NCI-H510A (cell line): ENCODE measurements at regions not wholly inside any gene's neighbourhood (a gene's known extent, or its start where the extent isn't known, plus 50 kb on each side); places are given as distances from the start of the nearest gene placed in this dataset.

Experiments
- DNase-seq: peaks from one replicate; lab custom pipeline; 2025; lab: John Stamatoyannopoulos, UW

GRCh38 chr4:178577933-178578332 is 1135.7 kb upstream of the AGA start:
- DNase-seq = no peak

DNA sequence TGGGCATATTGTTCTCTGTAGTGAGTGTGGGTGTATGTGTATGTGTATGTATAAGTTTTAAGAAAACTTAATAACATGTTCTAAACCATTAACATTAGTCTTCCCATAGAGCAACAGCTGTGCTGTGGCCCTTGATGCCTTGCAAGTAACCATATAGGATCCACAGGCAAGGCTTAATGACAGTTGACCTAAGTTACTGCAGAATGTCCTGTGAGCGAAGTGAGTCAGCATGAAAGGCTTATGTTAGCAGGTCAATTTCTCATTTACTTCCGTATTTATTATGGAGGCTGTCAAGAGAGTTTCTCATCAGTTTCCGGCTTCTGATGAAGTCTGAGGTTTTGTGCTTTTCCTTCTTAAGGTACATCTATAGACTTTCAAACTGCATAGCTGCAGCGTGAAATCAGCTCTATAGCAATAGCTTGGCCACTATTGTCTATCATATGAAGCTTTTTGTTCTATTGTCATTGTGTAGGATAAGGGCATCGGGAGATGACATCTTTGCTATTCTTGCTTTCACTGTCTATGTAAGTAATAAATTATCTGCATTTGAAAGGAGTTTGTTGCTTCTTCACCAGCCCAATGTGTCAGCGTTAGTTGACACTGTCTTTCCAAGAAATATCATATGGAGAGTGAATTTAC is 1153.4 kb upstream of the AGA start:
- no peak for DNase-seq

DNA sequence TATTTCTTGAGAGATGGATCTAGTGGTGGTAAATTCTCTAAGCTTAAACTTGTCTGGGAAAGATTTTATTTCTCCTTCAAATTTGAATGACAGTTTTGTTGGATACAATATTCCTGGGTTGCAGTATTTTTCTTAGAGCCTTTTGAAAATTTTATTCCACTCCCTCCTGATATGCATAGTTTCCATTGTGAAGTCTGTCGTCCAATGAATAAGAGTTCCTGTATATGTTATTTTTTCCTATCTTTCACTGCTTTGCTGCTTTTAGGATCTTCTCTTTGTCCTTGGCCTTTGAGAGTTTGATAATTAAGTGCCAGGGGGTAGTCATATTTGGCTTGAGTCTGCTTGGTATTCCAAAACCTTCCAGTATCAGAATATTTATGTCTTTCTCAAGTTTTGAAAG is 1156.4 kb upstream of the AGA start:
- no peak for DNase-seq

DNA sequence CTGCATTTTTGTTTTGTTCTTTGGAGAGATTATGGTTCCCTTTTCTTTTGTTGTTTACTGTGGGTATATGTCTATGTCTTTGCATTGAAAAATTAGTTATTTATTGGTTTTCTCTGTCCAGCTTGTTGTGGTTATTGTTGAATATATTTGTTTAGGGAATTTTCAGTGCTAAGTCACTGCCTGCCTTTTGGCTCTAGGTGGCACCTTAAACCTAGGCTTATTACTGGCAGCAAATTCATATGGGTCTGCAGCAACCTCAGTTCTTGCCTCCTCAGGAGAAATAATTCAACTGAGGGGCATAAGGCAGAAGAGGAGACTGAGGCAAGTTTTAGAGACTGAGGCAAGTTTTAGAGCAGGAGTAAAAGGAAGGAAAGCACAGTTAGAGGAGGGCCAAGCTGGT is 1157.3 kb upstream of the AGA start:
- DNase-seq = no peak

DNA sequence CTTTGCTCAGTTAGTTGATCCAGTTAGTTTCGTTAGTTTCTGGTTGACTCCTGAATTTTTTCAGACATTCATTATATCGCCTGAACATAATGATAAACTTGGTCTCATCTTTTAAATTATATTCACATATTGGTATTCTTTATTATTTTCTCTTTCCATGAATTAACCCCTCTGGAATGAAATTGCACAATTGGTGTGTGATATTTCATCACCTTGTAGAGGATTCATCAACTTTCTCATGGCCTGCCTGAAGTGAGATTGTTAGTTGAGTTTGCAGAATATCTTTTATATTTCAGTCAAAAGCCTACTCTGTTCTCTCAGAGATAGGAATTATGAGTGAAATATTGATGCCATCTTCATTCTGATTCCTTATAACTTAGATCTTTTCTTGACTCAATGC is 1160.6 kb upstream of the AGA start:
- DNase-seq = no peak

DNA sequence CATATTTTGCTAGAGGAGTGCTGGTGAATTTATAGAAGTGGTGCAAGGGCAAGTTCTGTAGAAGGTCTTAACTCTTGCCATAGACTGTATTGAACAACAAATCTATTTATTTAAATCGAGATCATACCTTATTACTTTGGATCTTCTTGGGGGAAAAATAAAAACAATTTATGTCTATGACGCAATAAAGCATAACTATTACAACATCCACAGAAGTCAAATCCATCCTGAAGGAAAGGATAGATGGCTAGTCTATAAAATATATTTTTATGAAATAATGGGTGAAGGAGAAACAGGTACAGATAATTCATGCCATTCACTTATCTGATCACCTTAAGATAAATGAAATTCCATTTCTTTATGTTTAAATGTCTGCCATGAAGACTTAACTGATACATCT is 1168.8 kb upstream of the AGA start:
- DNase-seq = no peak

GRCh38 chr4:178612733-178613132 is 1170.5 kb upstream of the AGA start:
- DNase-seq = no peak

GRCh38 chr4:178632415-178632814 is 1190.2 kb upstream of the AGA start:
- DNase-seq = no peak

- DNase-seq = no peak
These were observed 1191.0 kb upstream of the AGA start for GRCh38 chr4:178633263-178633662.

- DNase-seq = no peak
These were observed 1222.4 kb upstream of the AGA start for GRCh38 chr4:178664621-178665020.

DNA sequence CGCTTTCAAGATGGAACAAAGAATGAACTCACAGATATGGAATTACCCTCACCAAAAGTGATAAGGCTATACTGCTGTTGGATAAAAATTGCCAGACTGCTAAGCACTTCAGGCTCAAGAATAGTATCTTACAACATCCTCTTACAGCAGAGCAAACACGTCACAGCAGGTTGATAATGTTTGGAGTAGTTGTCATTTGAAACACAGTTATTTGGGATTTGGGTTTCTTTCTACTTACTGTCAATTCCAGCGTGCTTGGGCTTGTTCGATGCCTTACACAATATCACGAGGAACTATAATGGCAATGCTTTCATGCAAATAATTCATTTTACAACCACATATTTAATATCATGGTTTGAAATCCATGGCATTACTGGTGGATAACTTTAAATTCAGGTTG is 1223.7 kb upstream of the AGA start:
- no peak for DNase-seq

- DNase-seq = no peak
These were observed 1229.5 kb upstream of the AGA start for GRCh38 chr4:178671766-178672165.

DNA sequence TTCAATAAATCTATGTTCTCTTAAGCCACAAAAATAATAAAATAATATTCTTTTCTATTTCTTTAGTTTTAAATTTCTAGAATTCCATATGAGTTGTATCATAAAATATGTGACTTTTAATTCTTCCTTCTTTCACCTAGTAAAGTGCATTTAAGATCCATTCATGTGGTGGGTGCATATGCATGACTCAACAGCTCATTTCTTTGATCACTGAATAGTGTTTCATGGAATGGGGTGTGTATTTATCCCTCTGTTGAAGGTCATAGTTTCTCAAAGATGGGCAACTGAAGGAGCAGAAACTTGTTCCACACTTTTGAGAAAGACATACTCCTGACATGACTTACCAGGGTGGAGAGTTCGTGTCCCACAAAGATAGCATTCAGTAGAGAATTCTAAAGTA is 1230.3 kb upstream of the AGA start:
- DNase-seq = no peak

GRCh38 chr4:178681871-178682270 is 1239.6 kb upstream of the AGA start:
- DNase-seq = no peak

DNA sequence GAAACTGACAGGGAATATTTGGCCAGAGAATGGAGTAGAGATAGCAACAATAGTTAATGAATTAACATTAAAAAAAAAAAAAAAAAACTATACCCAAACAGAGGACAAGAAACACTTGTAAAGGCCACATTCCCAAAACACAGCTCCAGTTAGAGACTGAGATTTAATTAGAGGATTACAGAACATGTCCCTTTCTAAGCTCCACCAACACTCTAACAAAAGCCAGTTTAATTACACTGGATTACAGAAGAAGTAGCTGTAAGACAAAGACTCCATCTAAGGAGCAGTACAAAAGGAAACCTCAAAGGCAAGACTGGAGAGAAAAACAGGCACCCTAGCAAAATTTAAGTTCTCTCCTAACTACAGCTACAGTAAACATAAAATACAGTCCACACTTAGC is 1247.7 kb upstream of the AGA start:
- DNase-seq = no peak

DNA sequence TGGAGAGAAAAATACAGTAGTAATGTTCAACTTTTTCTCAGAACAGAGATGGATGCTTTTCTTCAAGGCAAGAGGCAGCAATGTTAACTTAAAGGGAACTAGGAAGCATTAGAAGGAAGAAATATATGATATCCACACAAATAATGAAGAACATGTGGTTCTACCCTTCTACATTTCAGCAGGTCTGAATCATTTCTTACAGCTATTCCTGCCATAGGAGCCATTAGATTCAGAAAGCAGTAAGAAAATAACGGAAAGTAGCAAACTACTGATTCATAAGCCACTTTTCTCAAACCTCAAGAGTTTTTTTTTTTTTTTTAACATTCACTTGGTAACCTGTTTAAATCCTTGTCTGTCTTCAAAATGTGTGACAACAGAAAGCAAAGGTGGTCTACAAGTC is 1251.6 kb upstream of the AGA start:
- DNase-seq = no peak

- DNase-seq = no peak
These were observed 1254.3 kb upstream of the AGA start for GRCh38 chr4:178696515-178696914.

- no peak for DNase-seq
These were observed 1270.2 kb upstream of the AGA start for GRCh38 chr4:178712486-178712885.

GRCh38 chr4:178738026-178738425 is 1295.8 kb upstream of the AGA start:
- no peak for DNase-seq

- no peak for DNase-seq
These were observed 1303.0 kb upstream of the AGA start for GRCh38 chr4:178745203-178745602.

DNA sequence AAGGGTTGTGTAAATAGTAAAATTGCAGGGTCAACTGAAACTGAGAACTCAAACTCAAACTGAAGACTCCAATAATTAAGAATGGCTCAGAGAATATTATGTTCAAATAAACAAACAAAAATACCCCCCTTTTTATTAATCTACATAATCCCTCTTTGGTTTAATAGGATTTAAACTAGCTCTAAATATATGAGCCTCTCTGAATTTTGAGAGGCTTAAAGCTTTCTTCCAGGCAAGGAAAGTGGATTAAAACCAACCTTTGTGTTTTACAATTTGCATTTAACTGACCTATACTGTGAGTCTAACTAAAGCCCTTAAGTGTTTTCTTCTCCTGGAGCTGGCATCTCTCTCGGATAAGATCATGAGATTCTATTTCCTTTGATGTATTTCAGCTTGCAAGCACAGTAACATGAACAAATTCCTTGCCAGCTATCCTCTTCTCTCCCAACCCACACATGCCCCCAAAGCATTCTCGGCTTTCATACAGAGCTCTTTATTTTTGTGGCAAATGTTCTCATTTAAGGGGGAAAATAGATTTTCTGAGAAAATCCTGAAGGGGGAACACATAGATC is 1310.8 kb upstream of the AGA start:
- no peak for DNase-seq

GRCh38 chr4:178778496-178778895 is 1336.3 kb upstream of the AGA start:
- no peak for DNase-seq

- DNase-seq = no peak
These were observed 1339.5 kb upstream of the AGA start for GRCh38 chr4:178781779-178782178.

GRCh38 chr4:178784491-178784890 is 1342.3 kb upstream of the AGA start:
- no peak for DNase-seq
